OCI-LY3 (cell line): ENCODE measurements at regions not wholly inside any gene's neighbourhood (a gene's known extent, or its start where the extent isn't known, plus 50 kb on each side); places are given as distances from the start of the nearest gene placed in this dataset.

ENCODE experiments used
- H2AFZ ChIP-seq: fragments of 200-600, 300-600 bp; shearing (Covaris generic); 2 replicates; pipeline ENCODE4 v1.6.0; 2014; ENCODE audit warnings: antibody characterized with exemption, low read depth, low read length
- H3K27ac ChIP-seq: fragments of 200-600, 300-600 bp; sonication (generic); 2 replicates; pipeline ENCODE4 v1.5.1; 2014; ENCODE audit warnings: mild to moderate bottlenecking, low read length, moderate library complexity, mixed read lengths
- H3K27me3 ChIP-seq: fragments of 200-600, 300-600 bp; sonication (generic); 2 replicates; pipeline ENCODE4 v1.6.1; 2014; ENCODE audit warnings: low read depth, low read length, mixed read lengths
- H3K36me3 ChIP-seq: fragments of 200-600, 300-600 bp; sonication (generic); replicated peaks from 2 replicates; pipeline ENCODE3; 2014; ENCODE audit warnings: low read depth, low read length, mixed read lengths
- H3K4me1 ChIP-seq: fragments of 300-600, 200-600 bp; sonication (generic); 2 replicates; pipeline ENCODE4 v1.6.1; 2014; ENCODE audit warnings: low read length, mixed read lengths
- H3K4me2 ChIP-seq: fragments of 200-600, 300-600 bp; sonication (generic); 2 replicates; pipeline ENCODE4 v1.6.1; 2014; ENCODE audit warnings: low read length, mixed read lengths
- H3K4me3 ChIP-seq: fragments of 300-600, 200-600 bp; sonication (generic); 2 replicates; pipeline ENCODE4 v1.5.1; 2014; ENCODE audit warnings: antibody characterized with exemption, mild to moderate bottlenecking, low read length, moderate library complexity
- H3K79me2 ChIP-seq: fragments of 300-600, 200-600 bp; shearing (Covaris generic); 2 replicates; pipeline ENCODE4 v1.6.1; 2014; ENCODE audit warnings: mild to moderate bottlenecking, low read length, mixed read lengths
- H3K9ac ChIP-seq: fragments of 300-600, 200-600 bp; shearing (Covaris generic); 2 replicates; pipeline ENCODE4 v1.6.0; 2014; ENCODE audit warnings: mild to moderate bottlenecking, low read length, moderate library complexity
- H3K9me3 ChIP-seq: fragments of 200-600, 300-600 bp; shearing (Covaris generic); 2 replicates; pipeline ENCODE4 v1.6.1; 2014; ENCODE audit warnings: low read length, mixed read lengths; ENCODE audit not compliant: insufficient read depth
- H4K20me1 ChIP-seq: fragments of 200-600, 300-600 bp; sonication (generic); 2 replicates; pipeline ENCODE4 v1.6.1; 2016; ENCODE audit warnings: low read length, mixed read lengths; ENCODE audit not compliant: insufficient read depth
- EZH2phosphoT487 ChIP-seq: fragments of 200-600 bp; shearing (Covaris generic); IDR thresholded peaks from 2 replicates; pipeline ENCODE4 v1.6.1; 2018; ENCODE audit warnings: antibody characterized with exemption, mixed run types, low read depth
- TF ChIP-seq, protein P1 (sequence below): fragments of 200-600, 300-600 bp; sonication (generic); IDR thresholded peaks from 2 replicates; pipeline ENCODE4 v1.5.1; 2014; ENCODE audit warnings: antibody characterized with exemption, low read length, low read depth

DNA sequence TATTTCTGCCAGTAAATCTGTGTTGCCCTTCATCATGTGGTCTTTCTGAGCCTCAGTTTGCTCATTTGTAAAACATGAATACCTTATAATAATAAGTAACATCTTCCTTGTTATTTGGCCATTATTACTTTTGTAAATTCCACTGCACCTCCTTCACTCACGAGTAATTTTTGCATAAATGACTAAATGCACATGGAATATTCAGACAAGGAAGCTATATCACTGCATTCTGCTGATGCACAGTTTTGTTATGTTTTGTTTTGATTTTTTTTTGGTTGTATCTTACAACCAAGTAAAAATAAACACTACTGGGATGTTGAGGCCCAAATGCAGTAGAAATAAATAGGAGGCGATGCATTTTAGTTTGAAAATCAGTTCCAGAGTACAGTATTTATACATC is 185.3 kb upstream of the POU3F3 start:
- Histone ChIP-seq H3K4me3 (no peak overlapping the region), H3K79me2 (no peaks in the 10 kb centered on the region), H3K9me3 (no peaks in the 10 kb centered on the region), H3K27ac (no peak overlapping the region), H2AFZ (no peak overlapping the region), H3K4me2 (no peak overlapping the region), H3K9ac (no peak overlapping the region), H4K20me1 (no peaks in the 10 kb centered on the region), H3K36me3 (no peaks in the 10 kb centered on the region), H3K27me3 (peaks cover 29% of the 10 kb centered on the region), H3K4me1 (peaks cover 7% of the 10 kb centered on the region; the same call in 1 of the 2 replicates)
- TF ChIP-seq, protein P1, sequence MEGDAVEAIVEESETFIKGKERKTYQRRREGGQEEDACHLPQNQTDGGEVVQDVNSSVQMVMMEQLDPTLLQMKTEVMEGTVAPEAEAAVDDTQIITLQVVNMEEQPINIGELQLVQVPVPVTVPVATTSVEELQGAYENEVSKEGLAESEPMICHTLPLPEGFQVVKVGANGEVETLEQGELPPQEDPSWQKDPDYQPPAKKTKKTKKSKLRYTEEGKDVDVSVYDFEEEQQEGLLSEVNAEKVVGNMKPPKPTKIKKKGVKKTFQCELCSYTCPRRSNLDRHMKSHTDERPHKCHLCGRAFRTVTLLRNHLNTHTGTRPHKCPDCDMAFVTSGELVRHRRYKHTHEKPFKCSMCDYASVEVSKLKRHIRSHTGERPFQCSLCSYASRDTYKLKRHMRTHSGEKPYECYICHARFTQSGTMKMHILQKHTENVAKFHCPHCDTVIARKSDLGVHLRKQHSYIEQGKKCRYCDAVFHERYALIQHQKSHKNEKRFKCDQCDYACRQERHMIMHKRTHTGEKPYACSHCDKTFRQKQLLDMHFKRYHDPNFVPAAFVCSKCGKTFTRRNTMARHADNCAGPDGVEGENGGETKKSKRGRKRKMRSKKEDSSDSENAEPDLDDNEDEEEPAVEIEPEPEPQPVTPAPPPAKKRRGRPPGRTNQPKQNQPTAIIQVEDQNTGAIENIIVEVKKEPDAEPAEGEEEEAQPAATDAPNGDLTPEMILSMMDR: no peak

DNA sequence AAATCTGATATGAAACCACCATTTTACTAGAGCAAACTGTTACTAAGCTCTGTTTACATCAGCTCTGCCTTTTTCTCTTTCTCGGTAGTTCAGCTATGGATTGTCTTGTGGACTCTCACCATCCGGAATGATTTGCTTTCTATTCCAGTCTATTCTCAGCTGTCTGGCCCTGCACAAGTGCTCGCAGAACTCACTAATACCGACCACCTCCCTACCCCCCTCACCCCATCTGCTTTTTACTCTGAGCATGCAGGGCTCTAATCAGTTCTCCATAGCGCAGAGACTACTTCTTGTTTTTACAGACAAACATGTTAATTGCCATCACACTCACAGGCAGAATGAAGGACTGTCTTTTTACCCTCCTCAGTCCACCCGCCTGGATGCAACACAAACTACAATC is 180.7 kb upstream of the POU3F3 start:
- Histone ChIP-seq H3K27me3 (peaks cover 6% of the 10 kb centered on the region), H3K9ac (no peak overlapping the region), H3K36me3 (no peaks in the 10 kb centered on the region), H3K9me3 (no peaks in the 10 kb centered on the region), H4K20me1 (no peaks in the 10 kb centered on the region), H3K79me2 (no peaks in the 10 kb centered on the region), H3K4me2 (no peak overlapping the region), H3K4me1 (peaks cover 7% of the 10 kb centered on the region; the same call in 1 of the 2 replicates), H2AFZ (no peak overlapping the region), H3K27ac (no peak overlapping the region), H3K4me3 (no peak overlapping the region)
- TF ChIP-seq, protein P1: no peak
- TF ChIP-seq EZH2phosphoT487: no peak

DNA sequence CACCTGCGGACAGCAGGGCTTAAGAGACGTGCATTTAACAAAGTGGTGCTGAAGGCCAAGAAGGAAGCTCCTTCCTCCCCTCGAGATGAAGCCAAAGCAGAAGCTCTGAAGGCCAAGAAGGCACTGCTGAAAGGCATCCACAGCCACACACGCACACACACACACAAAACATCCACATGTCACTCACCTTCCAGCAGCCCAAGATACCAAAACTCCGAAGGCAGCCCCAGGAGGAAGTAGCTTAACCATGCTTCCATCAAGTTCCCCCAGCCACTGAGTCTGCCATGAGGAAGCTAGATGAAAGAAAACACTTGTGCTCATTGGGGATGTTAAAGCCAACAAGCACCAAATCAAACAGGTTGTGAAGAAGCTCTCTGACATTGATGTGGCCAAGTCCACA is 175.7 kb upstream of the POU3F3 start:
- peaks cover 1% of the 10 kb centered on the region; the same call in 1 of the 2 replicates for H3K27me3 ChIP-seq
- H3K36me3 ChIP-seq: no peaks in the 10 kb centered on the region
- TF ChIP-seq, protein P1: no peak
- TF ChIP-seq EZH2phosphoT487: no peak
- no peaks in the 10 kb centered on the region for H3K9me3 ChIP-seq
- H3K4me3 ChIP-seq: no peak overlapping the region
- no peak overlapping the region for H2AFZ ChIP-seq
- H3K27ac ChIP-seq: no peak overlapping the region
- no peak overlapping the region for H3K4me2 ChIP-seq
- no peaks in the 10 kb centered on the region for H3K79me2 ChIP-seq
- H4K20me1 ChIP-seq: no peaks in the 10 kb centered on the region
- H3K4me1 ChIP-seq: no peaks in the 10 kb centered on the region
- H3K9ac ChIP-seq: no peak overlapping the region

DNA sequence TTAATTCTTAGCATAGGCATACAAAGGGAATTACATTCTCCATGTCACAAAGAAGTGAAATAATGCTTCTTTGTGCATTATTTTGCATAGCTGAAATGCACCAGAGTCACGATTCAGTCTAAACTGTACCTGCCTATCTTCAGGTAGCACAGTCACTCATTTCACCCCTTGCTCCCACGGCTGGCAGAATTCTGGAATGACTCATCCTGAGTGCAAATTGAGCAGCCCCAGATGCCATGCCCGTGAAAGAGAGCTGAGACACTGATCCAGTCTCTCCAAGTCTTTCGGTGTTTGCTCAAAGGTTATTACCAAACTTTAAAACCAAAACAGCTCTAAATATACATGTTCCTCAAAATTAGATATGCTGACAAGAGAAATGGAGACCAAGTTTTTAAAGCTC is 168.3 kb upstream of the POU3F3 start:
- TF ChIP-seq EZH2phosphoT487: no peak
- TF ChIP-seq, protein P1: no peak
- Histone ChIP-seq H2AFZ (no peak overlapping the region), H3K4me1 (no peaks in the 10 kb centered on the region), H3K36me3 (no peaks in the 10 kb centered on the region), H3K9ac (no peak overlapping the region), H3K79me2 (no peaks in the 10 kb centered on the region), H3K4me2 (no peak overlapping the region), H3K27ac (no peak overlapping the region), H3K4me3 (no peak overlapping the region), H3K9me3 (no peaks in the 10 kb centered on the region), H3K27me3 (no peaks in the 10 kb centered on the region), H4K20me1 (no peaks in the 10 kb centered on the region)
